NB4 (cell line): ENCODE measurements at regions not wholly inside any gene's neighbourhood (a gene's known extent, or its start where the extent isn't known, plus 50 kb on each side); places are given as distances from the start of the nearest gene placed in this dataset.

Experiments used
- POLR2A ChIP-seq: IDR thresholded peaks from 2 replicates; pipeline ENCODE4 v1.6.1; 2011; ENCODE audit warnings: mild to moderate bottlenecking; ENCODE audit not compliant: insufficient read length; ENCODE audit errors: extremely low read depth
- TF ChIP-seq, protein P1 (sequence below): IDR thresholded peaks from one replicate; pipeline ENCODE4 v1.5.1; 2012; ENCODE audit warnings: low read depth, low read length

DNA sequence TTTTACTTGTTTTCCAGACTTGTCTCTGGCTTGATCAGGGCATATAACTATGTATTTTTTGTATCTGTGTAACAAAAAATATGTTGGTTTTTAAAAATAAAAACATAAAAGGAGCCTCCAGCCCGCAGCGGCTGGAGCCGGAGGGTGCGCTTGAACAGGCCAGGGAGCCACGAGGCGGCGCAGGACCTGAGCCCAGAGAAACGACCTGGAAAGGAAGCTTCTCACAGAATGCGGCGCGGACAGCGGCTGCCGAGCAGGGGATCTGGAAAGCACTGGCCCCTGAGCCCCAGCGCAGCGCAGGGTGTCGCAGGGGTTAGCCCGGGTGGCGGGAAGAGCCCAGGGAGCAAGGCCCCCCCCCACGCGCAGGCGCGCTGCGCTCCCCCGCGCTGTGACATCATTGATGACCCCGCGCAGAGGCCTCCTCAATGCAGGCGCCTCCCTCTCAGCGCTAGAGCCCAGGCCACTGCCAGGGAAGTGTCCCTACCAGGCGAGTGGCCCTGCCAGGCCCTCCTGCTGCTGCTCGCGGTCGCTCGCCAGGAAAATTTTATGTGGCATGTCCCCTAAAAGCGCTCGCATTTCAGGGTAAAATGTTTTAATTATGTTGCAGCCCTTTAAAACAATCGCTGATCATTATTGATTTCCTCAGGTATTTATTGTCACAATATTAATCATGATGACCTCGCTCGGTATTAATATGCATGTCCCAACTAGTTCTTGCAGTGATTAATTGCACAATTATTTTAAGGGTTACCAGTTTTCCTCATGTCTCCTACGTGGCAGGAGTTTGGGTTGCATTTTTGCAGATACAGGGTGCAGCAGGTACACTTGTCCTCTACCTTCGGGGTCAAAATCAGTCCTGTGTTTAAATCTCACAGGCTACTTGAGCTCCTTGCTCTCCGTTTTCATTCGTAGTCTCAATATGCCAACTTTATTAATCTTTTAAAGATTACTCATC lies 134.2 kb downstream of the USP22 start:
- TF ChIP-seq, protein P1, sequence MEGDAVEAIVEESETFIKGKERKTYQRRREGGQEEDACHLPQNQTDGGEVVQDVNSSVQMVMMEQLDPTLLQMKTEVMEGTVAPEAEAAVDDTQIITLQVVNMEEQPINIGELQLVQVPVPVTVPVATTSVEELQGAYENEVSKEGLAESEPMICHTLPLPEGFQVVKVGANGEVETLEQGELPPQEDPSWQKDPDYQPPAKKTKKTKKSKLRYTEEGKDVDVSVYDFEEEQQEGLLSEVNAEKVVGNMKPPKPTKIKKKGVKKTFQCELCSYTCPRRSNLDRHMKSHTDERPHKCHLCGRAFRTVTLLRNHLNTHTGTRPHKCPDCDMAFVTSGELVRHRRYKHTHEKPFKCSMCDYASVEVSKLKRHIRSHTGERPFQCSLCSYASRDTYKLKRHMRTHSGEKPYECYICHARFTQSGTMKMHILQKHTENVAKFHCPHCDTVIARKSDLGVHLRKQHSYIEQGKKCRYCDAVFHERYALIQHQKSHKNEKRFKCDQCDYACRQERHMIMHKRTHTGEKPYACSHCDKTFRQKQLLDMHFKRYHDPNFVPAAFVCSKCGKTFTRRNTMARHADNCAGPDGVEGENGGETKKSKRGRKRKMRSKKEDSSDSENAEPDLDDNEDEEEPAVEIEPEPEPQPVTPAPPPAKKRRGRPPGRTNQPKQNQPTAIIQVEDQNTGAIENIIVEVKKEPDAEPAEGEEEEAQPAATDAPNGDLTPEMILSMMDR = no peak
- no peak for TF ChIP-seq POLR2A
